Progenitor cell of endocrine pancreas (in vitro differentiated cells): ENCODE measurements at regions not wholly inside any gene's neighbourhood (a gene's known extent, or its start where the extent isn't known, plus 50 kb on each side); places are given as distances from the start of the nearest gene placed in this dataset.

Experiments used
- DNase-seq: peaks from one replicate; pipeline ENCODE4 v3.0.0; 2021; ENCODE audit warnings: low spot score; ENCODE audit not compliant: unreplicated experiment
- H3K27ac Mint-ChIP-seq: 2 replicates; pipeline ENCODE4 v1.8.0; 2021; ENCODE audit warnings: mild to moderate bottlenecking, moderate library complexity, mixed read lengths
- H3K27me3 Mint-ChIP-seq: 2 replicates; pipeline ENCODE4 v1.8.0; 2021; ENCODE audit warnings: mixed read lengths
- H3K36me3 Mint-ChIP-seq: 2 replicates; pipeline ENCODE4 v1.8.0; 2022; ENCODE audit warnings: mixed read lengths; ENCODE audit not compliant: insufficient read depth
- H3K4me1 Mint-ChIP-seq: 2 replicates; pipeline ENCODE4 v1.8.0; 2021; ENCODE audit warnings: low read depth, mixed read lengths
- H3K4me3 Mint-ChIP-seq: 2 replicates; pipeline ENCODE4 v1.8.0; 2021; ENCODE audit warnings: low read depth, mild to moderate bottlenecking, moderate library complexity, mixed read lengths
- H3K9me3 Mint-ChIP-seq: 2 replicates; pipeline ENCODE4 v1.8.0; 2021; ENCODE audit warnings: low read depth, mixed read lengths
- CTCF ChIP-seq: fragments of 200-600 bp; sonication (generic); IDR thresholded peaks from one replicate; pipeline ENCODE4 v1.5.0; 2021; ENCODE audit warnings: antibody characterized with exemption, mild to moderate bottlenecking; ENCODE audit not compliant: unreplicated experiment

GRCh38 chr18:53991202-53991601, 233.3 kb downstream of the MBD2 start:
- H3K36me3 Mint-ChIP-seq: no peaks in the 10 kb centered on the region
- no peaks in the 10 kb centered on the region for H3K9me3 Mint-ChIP-seq
- H3K27me3 Mint-ChIP-seq: no peaks in the 10 kb centered on the region
- no peak for DNase-seq
- H3K4me3 Mint-ChIP-seq: no peak overlapping the region
- no peaks in the 10 kb centered on the region for H3K4me1 Mint-ChIP-seq
- TF ChIP-seq CTCF: no peak
- H3K27ac Mint-ChIP-seq: no peak overlapping the region

- TF ChIP-seq CTCF: no peak
- Mint-ChIP-seq H3K4me3 (no peak overlapping the region), H3K36me3 (no peaks in the 10 kb centered on the region), H3K27me3 (no peaks in the 10 kb centered on the region), H3K9me3 (no peaks in the 10 kb centered on the region), H3K4me1 (no peaks in the 10 kb centered on the region), H3K27ac (no peak overlapping the region)
- no peak for DNase-seq
These were observed 234.0 kb downstream of the MBD2 start for GRCh38 chr18:53990485-53990884.

- Mint-ChIP-seq H3K36me3 (no peaks in the 10 kb centered on the region), H3K4me3 (no peak overlapping the region), H3K27ac (no peak overlapping the region), H3K4me1 (no peaks in the 10 kb centered on the region), H3K9me3 (peaks cover 4% of the 10 kb centered on the region), H3K27me3 (no peaks in the 10 kb centered on the region)
- DNase-seq: no peak
- TF ChIP-seq CTCF: no peak
These were observed 240.4 kb downstream of the MBD2 start for GRCh38 chr18:53984021-53984420.

- no peak overlapping the region for H3K27ac Mint-ChIP-seq
- H3K36me3 Mint-ChIP-seq: no peaks in the 10 kb centered on the region
- no peak overlapping the region for H3K4me3 Mint-ChIP-seq
- no peaks in the 10 kb centered on the region for H3K4me1 Mint-ChIP-seq
- H3K27me3 Mint-ChIP-seq: no peaks in the 10 kb centered on the region
- no peak for TF ChIP-seq CTCF
- peaks cover 29% of the 10 kb centered on the region for H3K9me3 Mint-ChIP-seq
- no peak for DNase-seq
These were observed 253.1 kb downstream of the MBD2 start for GRCh38 chr18:53971331-53971730.

GRCh38 chr18:53952700-53953099, 271.8 kb downstream of the MBD2 start:
- H3K36me3 Mint-ChIP-seq: no peaks in the 10 kb centered on the region
- H3K27ac Mint-ChIP-seq: no peak overlapping the region
- no peaks in the 10 kb centered on the region for H3K27me3 Mint-ChIP-seq
- no peak for DNase-seq
- H3K4me3 Mint-ChIP-seq: no peak overlapping the region
- no peaks in the 10 kb centered on the region for H3K4me1 Mint-ChIP-seq
- no peaks in the 10 kb centered on the region for H3K9me3 Mint-ChIP-seq
- TF ChIP-seq CTCF: no peak
